Mucosa of rectum (tissue), 2 donors: ENCODE measurements at regions not wholly inside any gene's neighbourhood (a gene's known extent, or its start where the extent isn't known, plus 50 kb on each side); places are given as distances from the start of the nearest gene placed in this dataset.

ENCODE experiments used
- H3K27ac ChIP-seq, 2 donors: one replicate each; pipeline ENCODE4 v1.7.0; 2013; ENCODE audit warnings: inconsistent platforms in 2 of 2, low read depth in 2 of 2, low read length in 2 of 2
- H3K27me3 ChIP-seq, 2 donors: one replicate each; pipeline ENCODE4 v1.7.0; 2013; ENCODE audit warnings: low read length in 2 of 2; ENCODE audit not compliant: control insufficient read depth in 2 of 2, insufficient read depth in 2 of 2
- H3K36me3 ChIP-seq, 2 donors: one replicate each; pipeline ENCODE4 v1.7.0; 2013; ENCODE audit warnings: low read length in 2 of 2; ENCODE audit not compliant: control insufficient read depth in 2 of 2, insufficient read depth in 2 of 2
- H3K4me1 ChIP-seq, 2 donors: one replicate each; pipeline ENCODE4 v1.7.0; 2013; ENCODE audit warnings: low read length in 2 of 2, mild to moderate bottlenecking in 1 of 2; ENCODE audit not compliant: control insufficient read depth in 2 of 2, insufficient read depth in 2 of 2
- H3K4me3 ChIP-seq, 2 donors: one replicate each; pipeline ENCODE4 v1.7.0; 2013; ENCODE audit warnings: low read length in 2 of 2
- H3K9ac ChIP-seq, 2 donors: one replicate each; pipeline ENCODE4 v1.7.0; 2013; ENCODE audit warnings: low read length in 2 of 2, low read depth in 1 of 2, mild to moderate bottlenecking in 1 of 2
- H3K9me3 ChIP-seq, 2 donors: one replicate each; pipeline ENCODE4 v1.7.0; 2013; ENCODE audit warnings: low read length in 2 of 2; ENCODE audit not compliant: control insufficient read depth in 2 of 2
- donor health status: healthy.
- donor health status: Normal muscosa, but diverticular disease.

- Histone ChIP-seq H3K27me3 (no peaks in the 10 kb centered on the region), H3K9me3 (no peaks in the 10 kb centered on the region), H3K4me3 (no peak overlapping the region), H3K4me1 (peaks cover 0 to 3% of the 10 kb centered on the region in 2 donors), H3K36me3 (no peaks in the 10 kb centered on the region), H3K9ac (no peak overlapping the region), H3K27ac (no peak overlapping the region)
Observed at GRCh38 chr2:160720098-160720497, 226.5 kb upstream of the RBMS1 start.

GRCh38 chr2:160721089-160722040 lies 227.8 kb upstream of the RBMS1 start:
- no peak overlapping the region for H3K4me3 ChIP-seq
- H3K27me3 ChIP-seq = no peaks in the 10 kb centered on the region
- H3K36me3 ChIP-seq = no peaks in the 10 kb centered on the region
- H3K27ac ChIP-seq = no peak overlapping the region
- no peaks in the 10 kb centered on the region for H3K9me3 ChIP-seq
- H3K9ac ChIP-seq = no peak overlapping the region
- H3K4me1 ChIP-seq = no peaks in the 10 kb centered on the region

GRCh38 chr2:160726046-160726445 lies 232.4 kb upstream of the RBMS1 start:
- Histone ChIP-seq H3K4me1 (no peaks in the 10 kb centered on the region), H3K27ac (no peak overlapping the region), H3K27me3 (no peaks in the 10 kb centered on the region), H3K9ac (no peak overlapping the region), H3K36me3 (no peaks in the 10 kb centered on the region), H3K4me3 (no peak overlapping the region), H3K9me3 (no peaks in the 10 kb centered on the region)

- no peak overlapping the region for H3K9ac ChIP-seq
- H3K9me3 ChIP-seq = no peaks in the 10 kb centered on the region
- no peak overlapping the region for H3K27ac ChIP-seq
- no peaks in the 10 kb centered on the region for H3K4me1 ChIP-seq
- no peaks in the 10 kb centered on the region for H3K27me3 ChIP-seq
- H3K4me3 ChIP-seq = no peak overlapping the region
- no peaks in the 10 kb centered on the region for H3K36me3 ChIP-seq
Observed at GRCh38 chr2:160730296-160730995, 236.8 kb upstream of the RBMS1 start.

- Histone ChIP-seq H3K36me3 (no peaks in the 10 kb centered on the region), H3K4me1 (no peaks in the 10 kb centered on the region), H3K4me3 (no peak overlapping the region), H3K9ac (no peak overlapping the region), H3K27ac (no peak overlapping the region), H3K9me3 (no peaks in the 10 kb centered on the region), H3K27me3 (no peaks in the 10 kb centered on the region)
Observed at GRCh38 chr2:160731415-160731814, 237.8 kb upstream of the RBMS1 start.

GRCh38 chr2:160731856-160732255 lies 238.2 kb upstream of the RBMS1 start:
- H3K27me3 ChIP-seq = no peaks in the 10 kb centered on the region
- H3K27ac ChIP-seq = no peak overlapping the region
- no peak overlapping the region for H3K4me3 ChIP-seq
- H3K9ac ChIP-seq = no peak overlapping the region
- no peaks in the 10 kb centered on the region for H3K9me3 ChIP-seq
- no peaks in the 10 kb centered on the region for H3K36me3 ChIP-seq
- no peaks in the 10 kb centered on the region for H3K4me1 ChIP-seq

GRCh38 chr2:160735696-160736095 lies 242.1 kb upstream of the RBMS1 start:
- Histone ChIP-seq H3K9me3 (no peaks in the 10 kb centered on the region), H3K36me3 (no peaks in the 10 kb centered on the region), H3K27me3 (no peaks in the 10 kb centered on the region), H3K4me3 (no peak overlapping the region), H3K4me1 (no peaks in the 10 kb centered on the region), H3K9ac (no peak overlapping the region), H3K27ac (no peak overlapping the region)

GRCh38 chr2:160736148-160737028 lies 242.8 kb upstream of the RBMS1 start:
- Histone ChIP-seq H3K4me3 (no peak overlapping the region), H3K27me3 (no peaks in the 10 kb centered on the region), H3K9me3 (no peaks in the 10 kb centered on the region), H3K36me3 (no peaks in the 10 kb centered on the region), H3K9ac (no peak overlapping the region), H3K4me1 (no peaks in the 10 kb centered on the region), H3K27ac (no peak overlapping the region)

GRCh38 chr2:160737247-160737646 lies 243.6 kb upstream of the RBMS1 start:
- no peaks in the 10 kb centered on the region for H3K36me3 ChIP-seq
- no peak overlapping the region for H3K9ac ChIP-seq
- H3K4me1 ChIP-seq = no peaks in the 10 kb centered on the region
- H3K27ac ChIP-seq = no peak overlapping the region
- no peaks in the 10 kb centered on the region for H3K9me3 ChIP-seq
- H3K27me3 ChIP-seq = no peaks in the 10 kb centered on the region
- H3K4me3 ChIP-seq = no peak overlapping the region
